Muscle layer of colon (tissue), 2 donors: ENCODE measurements at regions not wholly inside any gene's neighbourhood (a gene's known extent, or its start where the extent isn't known, plus 50 kb on each side); places are given as distances from the start of the nearest gene placed in this dataset.

Source experiments
- H3K27ac ChIP-seq: one replicate; pipeline ENCODE4 v1.7.0; 2013; ENCODE audit warnings: low read depth, mild to moderate bottlenecking, low read length, moderate library complexity
- H3K27me3 ChIP-seq, 2 donors: one replicate each; pipeline ENCODE4 v1.7.0; 2013; ENCODE audit warnings: low read length in 2 of 2, mild to moderate bottlenecking in 2 of 2; ENCODE audit not compliant: insufficient read depth in 2 of 2, control insufficient read depth in 1 of 2
- H3K36me3 ChIP-seq: one replicate; pipeline ENCODE4 v1.7.0; 2013; ENCODE audit warnings: mild to moderate bottlenecking, low read length; ENCODE audit not compliant: insufficient read depth
- H3K4me1 ChIP-seq: one replicate; pipeline ENCODE4 v1.7.0; 2013; ENCODE audit warnings: mild to moderate bottlenecking, low read length; ENCODE audit not compliant: insufficient read depth
- H3K4me3 ChIP-seq, 2 donors: one replicate each; pipeline ENCODE4 v1.7.0; 2013; ENCODE audit warnings: low read length in 2 of 2, low read depth in 1 of 2, mild to moderate bottlenecking in 1 of 2, moderate library complexity in 1 of 2
- H3K9ac ChIP-seq: one replicate; pipeline ENCODE4 v1.7.0; 2013; ENCODE audit warnings: low read length
- H3K9me3 ChIP-seq: one replicate; pipeline ENCODE4 v1.7.0; 2013; ENCODE audit warnings: mild to moderate bottlenecking, low read length
- donor health status: abdominal sarcoma.
- donor health status: Adenocarcinoma of cecum.

DNA sequence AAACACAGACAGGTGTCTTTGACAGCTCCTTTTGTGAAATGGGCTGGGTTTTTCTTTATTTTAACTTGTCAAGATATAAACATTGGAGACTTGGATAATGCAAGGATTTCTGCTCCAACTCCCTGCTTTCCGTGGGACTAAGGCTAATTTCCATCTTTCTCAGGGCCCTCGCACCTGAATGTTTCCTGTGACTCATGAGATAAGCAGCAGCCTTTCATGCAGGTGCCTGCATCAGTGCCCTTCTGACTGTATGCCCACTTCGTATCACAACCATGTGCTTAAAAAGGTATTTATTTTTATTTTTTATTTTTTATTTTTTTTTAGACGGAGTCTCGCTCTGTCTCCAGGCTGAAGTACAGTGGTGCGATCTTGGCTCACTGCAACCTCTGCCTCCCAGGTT lies 736.1 kb downstream of the DOK5 start:
- no peak overlapping the region for H3K4me3 ChIP-seq
- no peak overlapping the region for H3K9ac ChIP-seq
- no peaks in the 10 kb centered on the region for H3K27me3 ChIP-seq
- H3K4me1 ChIP-seq, result no peaks in the 10 kb centered on the region
- no peak overlapping the region for H3K27ac ChIP-seq
- H3K36me3 ChIP-seq, result no peaks in the 10 kb centered on the region
- H3K9me3 ChIP-seq, result no peaks in the 10 kb centered on the region

DNA sequence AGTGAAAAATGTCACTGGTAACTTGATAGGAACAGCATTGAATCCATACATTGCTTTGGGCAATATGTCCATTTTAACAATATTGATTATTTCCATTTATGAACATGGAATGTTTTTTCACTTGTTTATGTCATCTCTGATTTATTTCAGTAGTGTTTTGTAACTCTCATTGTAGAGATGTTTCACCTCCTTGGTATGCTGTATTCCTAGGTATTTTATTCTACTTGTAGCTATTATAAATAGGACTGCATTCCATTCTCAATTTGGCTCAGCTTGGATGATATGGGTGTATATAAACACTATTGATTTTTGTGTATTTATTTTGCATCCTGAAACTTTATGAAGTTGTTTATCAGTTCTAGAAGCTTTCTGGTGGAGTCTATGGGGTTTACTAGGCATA lies 730.3 kb downstream of the DOK5 start:
- Histone ChIP-seq H3K36me3 (no peaks in the 10 kb centered on the region), H3K9me3 (no peaks in the 10 kb centered on the region)

DNA sequence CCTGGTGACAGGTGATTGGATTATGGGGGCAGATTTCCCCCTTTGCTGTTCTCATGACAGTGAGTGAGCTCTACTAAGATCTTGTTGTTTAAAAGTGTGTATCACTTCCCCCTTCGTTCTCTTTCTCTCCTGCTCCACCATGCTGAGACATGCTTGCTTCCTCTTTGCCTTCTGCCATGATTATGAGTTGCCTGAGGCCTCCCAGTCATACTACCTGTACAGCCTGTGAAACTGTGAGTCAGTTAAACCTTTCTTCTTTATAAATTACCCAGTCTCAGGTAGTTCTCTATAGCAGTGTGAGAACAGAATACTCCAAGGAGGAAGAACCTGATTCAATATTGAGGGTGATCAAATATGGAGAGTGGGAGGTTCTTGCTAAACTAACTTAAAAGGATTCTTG lies 724.9 kb downstream of the DOK5 start:
- Histone ChIP-seq H3K4me3 (no peak overlapping the region), H3K27ac (no peak overlapping the region), H3K9ac (no peak overlapping the region), H3K27me3 (no peaks in the 10 kb centered on the region), H3K4me1 (no peaks in the 10 kb centered on the region), H3K36me3 (no peaks in the 10 kb centered on the region), H3K9me3 (no peaks in the 10 kb centered on the region)

More for the DNA sequence above, 730.3 kb downstream of the DOK5 start:
- Histone ChIP-seq H3K9ac (no peak overlapping the region), H3K4me3 (no peak overlapping the region), H3K27ac (no peak overlapping the region), H3K27me3 (no peaks in the 10 kb centered on the region), H3K4me1 (no peaks in the 10 kb centered on the region)

DNA sequence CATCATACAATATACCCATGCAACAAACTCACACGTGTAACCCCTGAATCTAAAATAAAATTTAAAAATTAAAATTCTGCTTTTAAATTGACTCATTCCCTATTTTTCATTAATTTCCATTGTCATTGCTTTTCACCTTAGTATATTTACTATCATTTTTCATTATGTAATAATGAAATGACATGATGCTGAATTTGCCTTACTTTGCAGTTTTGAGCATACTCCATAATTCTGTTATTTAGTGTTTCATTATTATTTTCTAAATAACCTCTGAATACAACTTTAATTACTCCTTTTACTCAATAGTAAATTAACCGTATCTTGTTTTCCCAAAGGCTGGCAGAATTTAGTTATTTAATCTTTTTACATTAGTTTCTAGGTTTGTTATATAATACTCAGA lies 719.6 kb downstream of the DOK5 start:
- Histone ChIP-seq H3K9ac (no peak overlapping the region), H3K4me3 (no peak overlapping the region), H3K27ac (no peak overlapping the region), H3K4me1 (no peaks in the 10 kb centered on the region), H3K36me3 (no peaks in the 10 kb centered on the region), H3K27me3 (no peaks in the 10 kb centered on the region), H3K9me3 (no peaks in the 10 kb centered on the region)

DNA sequence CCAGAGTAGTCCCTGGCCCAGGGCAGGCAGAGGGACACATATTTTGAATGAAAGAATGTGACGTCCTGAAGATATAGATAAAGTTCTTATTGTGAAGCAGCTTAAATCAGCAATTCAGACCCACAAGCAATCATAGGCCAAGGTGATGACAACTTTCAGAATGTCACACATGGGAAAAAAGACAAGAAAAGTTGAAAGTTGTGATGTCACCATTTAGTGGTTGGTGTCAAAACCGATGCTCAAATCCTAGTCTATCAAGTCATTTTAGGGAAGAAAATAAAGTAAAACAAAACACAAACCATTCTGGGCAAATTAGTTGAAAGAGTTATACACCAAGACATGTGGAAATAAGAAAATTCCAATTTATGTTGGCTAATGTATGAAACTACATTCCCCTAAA lies 710.8 kb downstream of the DOK5 start:
- H3K9me3 ChIP-seq, result no peaks in the 10 kb centered on the region
- no peak overlapping the region for H3K4me3 ChIP-seq
- no peaks in the 10 kb centered on the region for H3K36me3 ChIP-seq
- no peak overlapping the region for H3K9ac ChIP-seq
- no peak overlapping the region for H3K27ac ChIP-seq
- H3K4me1 ChIP-seq, result no peaks in the 10 kb centered on the region
- H3K27me3 ChIP-seq, result no peaks in the 10 kb centered on the region

DNA sequence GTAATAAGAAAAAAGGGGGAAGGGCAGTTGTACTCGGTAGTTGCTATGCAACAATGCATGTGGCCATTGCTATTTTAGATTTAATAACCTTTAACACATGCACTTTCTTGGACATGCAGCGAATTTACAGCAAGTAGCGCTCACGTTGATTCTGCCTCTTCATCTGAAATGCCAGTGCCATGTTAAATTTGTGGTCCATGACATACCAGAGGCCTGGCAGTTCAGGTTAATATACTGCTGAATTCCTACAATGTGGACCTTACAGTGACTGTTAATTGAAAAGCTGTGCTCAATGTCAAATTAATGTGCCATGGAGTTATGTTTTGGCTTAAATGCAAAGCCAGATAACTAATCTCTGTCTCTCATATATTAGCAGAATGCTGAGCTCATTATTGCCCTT lies 699.7 kb downstream of the DOK5 start:
- no peaks in the 10 kb centered on the region for H3K9me3 ChIP-seq
- no peak overlapping the region for H3K4me3 ChIP-seq
- H3K9ac ChIP-seq, result no peak overlapping the region
- no peaks in the 10 kb centered on the region for H3K27me3 ChIP-seq
- no peaks in the 10 kb centered on the region for H3K36me3 ChIP-seq
- H3K4me1 ChIP-seq, result peaks cover 11% of the 10 kb centered on the region
- H3K27ac ChIP-seq, result no peak overlapping the region

DNA sequence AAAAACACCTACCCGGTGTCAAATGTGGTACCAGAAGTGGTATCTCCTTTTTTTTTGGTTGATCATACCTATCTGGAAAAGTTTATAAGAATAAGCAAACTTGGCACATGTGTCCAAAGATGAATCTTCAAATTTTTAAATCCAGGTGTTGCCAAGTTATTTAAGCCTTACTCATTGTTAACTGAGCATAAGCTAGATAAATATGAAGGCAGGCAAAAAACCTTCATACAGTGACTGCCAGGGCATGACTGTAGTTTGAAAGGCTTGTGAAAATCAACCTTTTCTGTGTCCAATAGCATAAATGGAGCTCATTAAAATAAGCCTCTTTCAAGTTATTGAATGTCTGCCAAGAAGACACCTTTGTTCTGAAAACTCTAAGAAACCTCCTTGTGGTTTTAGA lies 699.2 kb downstream of the DOK5 start:
- Histone ChIP-seq H3K27ac (no peak overlapping the region), H3K4me1 (peaks cover 11% of the 10 kb centered on the region), H3K27me3 (no peaks in the 10 kb centered on the region), H3K9ac (no peak overlapping the region), H3K9me3 (no peaks in the 10 kb centered on the region), H3K36me3 (no peaks in the 10 kb centered on the region), H3K4me3 (no peak overlapping the region)

DNA sequence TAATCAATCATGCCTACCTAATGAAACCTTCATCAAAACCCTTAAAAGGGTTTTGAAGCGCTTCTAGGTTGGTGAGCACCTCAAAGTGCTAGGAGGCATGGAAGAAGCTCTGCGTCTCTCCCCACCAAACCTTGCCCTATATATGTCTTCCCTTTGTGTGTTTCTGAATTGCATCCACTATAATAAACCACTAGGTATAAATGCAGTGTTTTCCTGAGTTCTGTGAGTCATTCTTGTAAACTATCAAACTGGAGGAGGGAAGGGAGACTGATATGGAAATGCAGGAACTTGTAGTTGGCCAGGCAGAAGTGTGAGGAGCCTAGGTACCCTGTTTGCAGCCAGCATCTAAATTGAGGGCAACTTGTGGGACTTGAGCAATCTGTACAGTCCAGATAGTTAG lies 698.8 kb downstream of the DOK5 start:
- Histone ChIP-seq H3K27ac (no peak overlapping the region), H3K9ac (no peak overlapping the region), H3K27me3 (no peaks in the 10 kb centered on the region), H3K4me1 (peaks cover 11% of the 10 kb centered on the region), H3K4me3 (no peak overlapping the region), H3K9me3 (no peaks in the 10 kb centered on the region), H3K36me3 (no peaks in the 10 kb centered on the region)

DNA sequence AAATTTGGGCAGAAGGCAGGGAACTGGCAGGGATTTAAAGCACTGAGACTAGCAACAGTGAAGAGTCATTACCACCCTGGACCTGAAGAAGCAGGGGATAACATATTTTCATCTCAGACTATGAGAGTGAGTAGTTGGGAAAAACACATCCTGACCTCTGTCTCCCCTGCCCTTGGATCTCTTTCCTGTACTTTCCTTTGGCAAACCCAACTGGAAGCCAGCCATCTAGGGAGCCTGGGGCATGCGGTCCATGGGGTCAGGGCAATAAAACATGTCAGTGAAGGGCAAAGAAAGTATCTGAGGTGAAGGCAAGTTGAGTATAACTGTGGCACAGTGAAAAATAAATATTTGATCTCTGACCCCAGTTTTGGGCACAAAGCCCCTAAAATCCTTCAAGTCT lies 698.2 kb downstream of the DOK5 start:
- no peaks in the 10 kb centered on the region for H3K27me3 ChIP-seq
- peaks cover 11% of the 10 kb centered on the region for H3K4me1 ChIP-seq
- H3K9ac ChIP-seq, result no peak overlapping the region

DNA sequence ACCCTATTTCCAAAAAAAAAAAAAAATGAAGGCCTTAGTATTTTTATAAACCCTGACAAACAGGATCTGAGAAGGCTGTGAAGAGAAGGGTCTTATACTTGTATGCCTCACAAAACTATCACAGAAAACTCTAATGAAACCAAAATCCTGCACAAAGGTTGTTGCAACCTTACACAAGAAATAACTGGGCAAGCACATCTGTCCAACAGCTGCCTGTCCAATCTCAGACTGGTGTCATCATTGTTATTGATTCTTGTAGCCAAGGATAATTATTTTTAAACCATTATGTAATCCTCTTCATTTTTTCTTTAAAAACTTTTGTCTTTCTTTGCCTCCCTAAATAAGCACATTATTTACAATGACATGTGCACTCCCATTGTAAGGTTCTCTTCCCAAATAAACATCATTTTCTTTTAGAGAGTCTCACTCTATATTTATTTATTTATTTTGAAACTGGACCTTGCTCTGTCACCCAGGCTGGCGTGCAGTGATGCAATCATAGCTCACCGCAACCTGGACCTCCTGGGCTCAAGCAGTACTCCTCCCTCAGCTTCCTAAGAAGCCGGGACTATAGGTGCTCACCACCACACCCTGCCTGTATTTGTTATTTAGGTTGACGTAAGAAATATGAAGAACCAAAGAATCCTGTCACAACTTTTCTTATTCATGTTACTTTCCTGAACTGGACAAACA lies 697.1 kb downstream of the DOK5 start:
- no peak overlapping the region for H3K4me3 ChIP-seq
- peaks cover 11% of the 10 kb centered on the region for H3K4me1 ChIP-seq
- no peak overlapping the region for H3K27ac ChIP-seq
- no peak overlapping the region for H3K9ac ChIP-seq
- H3K9me3 ChIP-seq, result no peaks in the 10 kb centered on the region
- H3K36me3 ChIP-seq, result no peaks in the 10 kb centered on the region
- no peaks in the 10 kb centered on the region for H3K27me3 ChIP-seq

More for the DNA sequence above, 698.2 kb downstream of the DOK5 start:
- Histone ChIP-seq H3K36me3 (no peaks in the 10 kb centered on the region), H3K4me3 (no peak overlapping the region), H3K9me3 (no peaks in the 10 kb centered on the region), H3K27ac (no peak overlapping the region)

DNA sequence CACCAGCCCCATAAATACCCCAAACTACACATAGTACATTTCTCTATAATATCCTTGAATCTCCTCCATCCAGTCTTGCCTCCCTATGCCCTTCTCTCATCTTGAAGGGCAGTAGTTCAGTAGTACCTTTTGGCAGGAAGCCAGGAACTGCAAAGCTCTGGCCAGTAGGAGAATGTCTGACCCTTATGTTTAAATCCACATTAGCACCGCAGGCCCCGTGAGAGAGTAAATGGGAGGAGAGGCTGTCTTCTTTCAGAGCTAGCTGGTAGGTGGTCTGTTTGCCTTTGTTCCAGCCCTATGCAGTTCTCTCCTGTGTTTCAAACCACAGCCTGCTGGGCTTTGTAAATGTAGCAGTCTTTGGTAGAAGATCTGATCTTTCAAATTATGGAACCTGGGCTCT lies 690.7 kb downstream of the DOK5 start:
- Histone ChIP-seq H3K9ac (no peak overlapping the region), H3K27ac (no peak overlapping the region), H3K4me3 (no peak overlapping the region), H3K9me3 (no peaks in the 10 kb centered on the region), H3K27me3 (no peaks in the 10 kb centered on the region), H3K36me3 (no peaks in the 10 kb centered on the region), H3K4me1 (no peaks in the 10 kb centered on the region)

DNA sequence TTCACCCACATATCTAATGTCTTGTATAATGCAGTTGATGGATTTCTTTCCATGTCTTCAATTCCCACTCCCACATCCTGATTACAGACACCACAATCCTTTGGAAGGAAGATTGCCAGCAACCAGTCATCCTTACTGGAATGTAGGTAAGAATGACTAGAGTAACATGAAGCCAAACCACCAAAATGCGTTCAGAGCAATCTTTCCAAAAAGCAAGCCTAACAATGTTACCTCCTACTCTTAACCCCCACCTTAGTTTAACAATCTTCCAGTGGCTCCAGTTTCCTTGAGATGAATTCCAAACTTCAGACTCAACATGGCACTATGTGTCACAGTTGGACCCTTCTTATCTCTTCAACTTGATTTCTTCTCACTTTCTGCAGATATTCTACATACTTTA lies 685.6 kb downstream of the DOK5 start:
- H3K9me3 ChIP-seq, result no peaks in the 10 kb centered on the region
- no peaks in the 10 kb centered on the region for H3K4me1 ChIP-seq
- H3K27ac ChIP-seq, result no peak overlapping the region
- H3K9ac ChIP-seq, result no peak overlapping the region
- no peaks in the 10 kb centered on the region for H3K36me3 ChIP-seq
- H3K4me3 ChIP-seq, result no peak overlapping the region
- H3K27me3 ChIP-seq, result no peaks in the 10 kb centered on the region
